ENCODE measurements at regions not wholly inside any gene's neighbourhood (a gene's known extent, or its start where the extent isn't known, plus 50 kb on each side); places are given as distances from the start of the nearest gene placed in this dataset.

DNA sequence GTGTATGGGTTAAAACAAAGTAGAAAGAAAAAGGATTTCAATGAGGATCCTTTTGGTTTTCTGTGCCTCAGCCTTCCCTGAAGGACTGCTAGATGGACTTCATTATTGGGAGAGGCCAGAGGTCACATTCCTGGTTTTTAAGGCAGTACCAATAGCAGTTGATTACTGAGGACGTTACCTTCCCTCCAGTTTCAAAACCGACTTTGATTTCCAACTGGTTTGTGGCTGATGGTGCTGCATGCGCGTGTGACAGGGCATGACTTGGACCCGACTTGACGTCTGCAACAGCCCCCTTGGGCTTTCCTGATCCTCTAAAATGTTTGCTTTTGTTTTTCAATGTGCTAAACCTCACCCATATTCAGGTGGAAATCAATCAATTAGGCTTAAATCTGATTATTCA lies 314.3 kb upstream of the ARGLU1 start:
- TF ChIP-seq, protein P1, sequence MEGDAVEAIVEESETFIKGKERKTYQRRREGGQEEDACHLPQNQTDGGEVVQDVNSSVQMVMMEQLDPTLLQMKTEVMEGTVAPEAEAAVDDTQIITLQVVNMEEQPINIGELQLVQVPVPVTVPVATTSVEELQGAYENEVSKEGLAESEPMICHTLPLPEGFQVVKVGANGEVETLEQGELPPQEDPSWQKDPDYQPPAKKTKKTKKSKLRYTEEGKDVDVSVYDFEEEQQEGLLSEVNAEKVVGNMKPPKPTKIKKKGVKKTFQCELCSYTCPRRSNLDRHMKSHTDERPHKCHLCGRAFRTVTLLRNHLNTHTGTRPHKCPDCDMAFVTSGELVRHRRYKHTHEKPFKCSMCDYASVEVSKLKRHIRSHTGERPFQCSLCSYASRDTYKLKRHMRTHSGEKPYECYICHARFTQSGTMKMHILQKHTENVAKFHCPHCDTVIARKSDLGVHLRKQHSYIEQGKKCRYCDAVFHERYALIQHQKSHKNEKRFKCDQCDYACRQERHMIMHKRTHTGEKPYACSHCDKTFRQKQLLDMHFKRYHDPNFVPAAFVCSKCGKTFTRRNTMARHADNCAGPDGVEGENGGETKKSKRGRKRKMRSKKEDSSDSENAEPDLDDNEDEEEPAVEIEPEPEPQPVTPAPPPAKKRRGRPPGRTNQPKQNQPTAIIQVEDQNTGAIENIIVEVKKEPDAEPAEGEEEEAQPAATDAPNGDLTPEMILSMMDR (conservative IDR thresholded peaks at IDR 0.05; ENCODE audit: low read length): no peak
- TF ChIP-seq EZH2phosphoT487 (IDR thresholded peaks at IDR 0.05; ENCODE audit: borderline replicate concordance): no peak
